ENCODE measurements at regions not wholly inside any gene's neighbourhood (a gene's known extent, or its start where the extent isn't known, plus 50 kb on each side); places are given as distances from the start of the nearest gene placed in this dataset.
"Not testable (repeated sequence)": the region's sequence is repeated elsewhere in the genome, so short reads cannot be mapped to it uniquely, and the experiment has no call there.

GRCh38 chr6:115485400-115485799 lies 575.3 kb downstream of the FRK start:
- H3K9me3 Mint-ChIP-seq, result no peaks in the 10 kb centered on the region
- H3K4me1 Mint-ChIP-seq, result no peaks in the 10 kb centered on the region
- TF ChIP-seq CTCF (conservative IDR thresholded peaks at IDR 0.05), result no peak
- no peaks in the 10 kb centered on the region for H3K27me3 Mint-ChIP-seq (ENCODE audit: low read depth)
- no peak overlapping the region for H3K4me3 Mint-ChIP-seq
- H3K36me3 Mint-ChIP-seq (ENCODE audit: low read depth), result no peaks in the 10 kb centered on the region
- DNase-seq (ENCODE audit: low read depth, low spot score), result no peak
- no peak overlapping the region for H3K27ac Mint-ChIP-seq (ENCODE audit: unreplicated experiment)

- not testable (repeated sequence) for H3K27me3 Mint-ChIP-seq (ENCODE audit: low read depth); DNase-seq (ENCODE audit: low read depth, low spot score); H3K9me3 Mint-ChIP-seq; H3K4me1 Mint-ChIP-seq; H3K36me3 Mint-ChIP-seq (ENCODE audit: low read depth); H3K4me3 Mint-ChIP-seq; H3K27ac Mint-ChIP-seq (ENCODE audit: unreplicated experiment)
Observed at GRCh38 chr6:115480543-115480942, 580.1 kb downstream of the FRK start.

- DNase-seq (ENCODE audit: low read depth, low spot score), result no peak
- no peak for TF ChIP-seq CTCF (conservative IDR thresholded peaks at IDR 0.05)
- H3K27me3 Mint-ChIP-seq (ENCODE audit: low read depth), result no peaks in the 10 kb centered on the region
- H3K4me1 Mint-ChIP-seq, result no peaks in the 10 kb centered on the region
- no peaks in the 10 kb centered on the region for H3K36me3 Mint-ChIP-seq (ENCODE audit: low read depth)
- no peak overlapping the region for H3K4me3 Mint-ChIP-seq
- no peak overlapping the region for H3K27ac Mint-ChIP-seq (ENCODE audit: unreplicated experiment)
- peaks cover 8% of the 10 kb centered on the region for H3K9me3 Mint-ChIP-seq
Observed at GRCh38 chr6:115474443-115475041, 586.1 kb downstream of the FRK start.

GRCh38 chr6:115468272-115469005 lies 592.3 kb downstream of the FRK start:
- peaks cover 5% of the 10 kb centered on the region for H3K9me3 Mint-ChIP-seq
- DNase-seq (ENCODE audit: low read depth, low spot score), result no peak
- no peaks in the 10 kb centered on the region for H3K4me1 Mint-ChIP-seq
- no peak overlapping the region for H3K4me3 Mint-ChIP-seq
- H3K27ac Mint-ChIP-seq (ENCODE audit: unreplicated experiment), result no peak overlapping the region
- no peaks in the 10 kb centered on the region for H3K36me3 Mint-ChIP-seq (ENCODE audit: low read depth)
- no peak for TF ChIP-seq CTCF (conservative IDR thresholded peaks at IDR 0.05)
- H3K27me3 Mint-ChIP-seq (ENCODE audit: low read depth), result no peaks in the 10 kb centered on the region

GRCh38 chr6:115467726-115468125 lies 593.0 kb downstream of the FRK start:
- H3K4me3 Mint-ChIP-seq, result no peak overlapping the region
- DNase-seq (ENCODE audit: low read depth, low spot score), result no peak
- no peaks in the 10 kb centered on the region for H3K4me1 Mint-ChIP-seq
- no peaks in the 10 kb centered on the region for H3K36me3 Mint-ChIP-seq (ENCODE audit: low read depth)
- no peak overlapping the region for H3K27ac Mint-ChIP-seq (ENCODE audit: unreplicated experiment)
- TF ChIP-seq CTCF (conservative IDR thresholded peaks at IDR 0.05), result no peak
- H3K9me3 Mint-ChIP-seq, result peaks cover 5% of the 10 kb centered on the region
- H3K27me3 Mint-ChIP-seq (ENCODE audit: low read depth), result no peaks in the 10 kb centered on the region

- H3K4me1 Mint-ChIP-seq, result no peaks in the 10 kb centered on the region
- DNase-seq (ENCODE audit: low read depth, low spot score), result no peak
- TF ChIP-seq CTCF (conservative IDR thresholded peaks at IDR 0.05), result no peak
- no peaks in the 10 kb centered on the region for H3K36me3 Mint-ChIP-seq (ENCODE audit: low read depth)
- H3K9me3 Mint-ChIP-seq, result peaks cover 5% of the 10 kb centered on the region
- no peaks in the 10 kb centered on the region for H3K27me3 Mint-ChIP-seq (ENCODE audit: low read depth)
- H3K4me3 Mint-ChIP-seq, result no peak overlapping the region
- no peak overlapping the region for H3K27ac Mint-ChIP-seq (ENCODE audit: unreplicated experiment)
Observed at GRCh38 chr6:115460913-115461312, 599.8 kb downstream of the FRK start.

Data from neural crest cell (in vitro differentiated cells).